Nephron progenitor cell (in vitro differentiated cells): ENCODE measurements at regions not wholly inside any gene's neighbourhood (a gene's known extent, or its start where the extent isn't known, plus 50 kb on each side); places are given as distances from the start of the nearest gene placed in this dataset.
"Not testable (repeated sequence)": the region's sequence is repeated elsewhere in the genome, so short reads cannot be mapped to it uniquely, and the experiment has no call there.

Experiments
- DNase-seq: peaks from one replicate; pipeline ENCODE4 v3.0.0; 2021
- H3K27ac Mint-ChIP-seq: 2 replicates; pipeline ENCODE4 v1.8.0; 2021; ENCODE audit warnings: mild to moderate bottlenecking, moderate library complexity, mixed read lengths
- H3K27me3 Mint-ChIP-seq: 2 replicates; pipeline ENCODE4 v1.8.0; 2021; ENCODE audit warnings: mild to moderate bottlenecking, low read depth, mixed read lengths; ENCODE audit not compliant: poor library complexity
- H3K36me3 Mint-ChIP-seq: 2 replicates; pipeline ENCODE4 v1.8.0; 2021; ENCODE audit warnings: low read depth, mixed read lengths
- H3K4me1 Mint-ChIP-seq: 2 replicates; pipeline ENCODE4 v1.8.0; 2021; ENCODE audit warnings: mixed read lengths
- H3K4me3 Mint-ChIP-seq: 2 replicates; pipeline ENCODE4 v1.8.0; 2021; ENCODE audit warnings: mild to moderate bottlenecking, moderate library complexity, mixed read lengths
- H3K9me3 Mint-ChIP-seq: 2 replicates; pipeline ENCODE4 v1.8.0; 2021; ENCODE audit warnings: mild to moderate bottlenecking, moderate library complexity, mixed read lengths
- TF ChIP-seq, protein P1 (sequence below): fragments of 200-600 bp; sonication (generic); IDR thresholded peaks from 2 replicates; pipeline ENCODE4 v1.5.0; 2021; ENCODE audit warnings: antibody characterized with exemption

DNA sequence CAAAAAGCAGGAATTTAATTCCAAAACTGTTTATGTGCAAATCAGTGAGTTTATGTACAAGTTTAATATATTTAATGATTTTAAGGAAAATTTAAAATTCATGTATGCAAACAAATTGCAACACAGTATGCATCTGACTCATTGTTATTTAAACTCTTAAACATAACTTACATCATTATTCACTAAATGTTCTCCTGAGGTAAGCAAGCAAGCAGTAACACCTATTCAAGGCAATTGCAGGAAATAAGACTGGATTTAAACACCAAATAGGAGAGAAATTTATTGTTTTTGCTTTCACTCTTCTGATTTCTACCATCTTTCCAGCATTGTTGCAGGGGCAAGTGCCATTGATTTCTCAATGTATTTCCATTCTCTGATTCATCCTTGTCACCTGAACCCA is 239.5 kb downstream of the TFAP2A start:
- H3K36me3 Mint-ChIP-seq, result peaks cover 11% of the 10 kb centered on the region
- no peak for DNase-seq
- TF ChIP-seq, protein P1, sequence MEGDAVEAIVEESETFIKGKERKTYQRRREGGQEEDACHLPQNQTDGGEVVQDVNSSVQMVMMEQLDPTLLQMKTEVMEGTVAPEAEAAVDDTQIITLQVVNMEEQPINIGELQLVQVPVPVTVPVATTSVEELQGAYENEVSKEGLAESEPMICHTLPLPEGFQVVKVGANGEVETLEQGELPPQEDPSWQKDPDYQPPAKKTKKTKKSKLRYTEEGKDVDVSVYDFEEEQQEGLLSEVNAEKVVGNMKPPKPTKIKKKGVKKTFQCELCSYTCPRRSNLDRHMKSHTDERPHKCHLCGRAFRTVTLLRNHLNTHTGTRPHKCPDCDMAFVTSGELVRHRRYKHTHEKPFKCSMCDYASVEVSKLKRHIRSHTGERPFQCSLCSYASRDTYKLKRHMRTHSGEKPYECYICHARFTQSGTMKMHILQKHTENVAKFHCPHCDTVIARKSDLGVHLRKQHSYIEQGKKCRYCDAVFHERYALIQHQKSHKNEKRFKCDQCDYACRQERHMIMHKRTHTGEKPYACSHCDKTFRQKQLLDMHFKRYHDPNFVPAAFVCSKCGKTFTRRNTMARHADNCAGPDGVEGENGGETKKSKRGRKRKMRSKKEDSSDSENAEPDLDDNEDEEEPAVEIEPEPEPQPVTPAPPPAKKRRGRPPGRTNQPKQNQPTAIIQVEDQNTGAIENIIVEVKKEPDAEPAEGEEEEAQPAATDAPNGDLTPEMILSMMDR, result no peak
- H3K27me3 Mint-ChIP-seq, result peaks cover 3% of the 10 kb centered on the region
- no peak overlapping the region for H3K27ac Mint-ChIP-seq
- no peak overlapping the region for H3K4me3 Mint-ChIP-seq
- peaks cover 18% of the 10 kb centered on the region for H3K9me3 Mint-ChIP-seq
- H3K4me1 Mint-ChIP-seq, result peaks cover 15% of the 10 kb centered on the region

- peaks cover 13% of the 10 kb centered on the region for H3K36me3 Mint-ChIP-seq
- H3K9me3 Mint-ChIP-seq, result peaks cover 21% of the 10 kb centered on the region
- peaks cover 3% of the 10 kb centered on the region for H3K27me3 Mint-ChIP-seq
- TF ChIP-seq, protein P1, result no peak
- peaks cover 15% of the 10 kb centered on the region for H3K4me1 Mint-ChIP-seq
- H3K27ac Mint-ChIP-seq, result no peak overlapping the region
- DNase-seq, result no peak
- H3K4me3 Mint-ChIP-seq, result no peak overlapping the region
Measured at GRCh38 chr6:10174761-10175160, 240.1 kb downstream of the TFAP2A start.

DNA sequence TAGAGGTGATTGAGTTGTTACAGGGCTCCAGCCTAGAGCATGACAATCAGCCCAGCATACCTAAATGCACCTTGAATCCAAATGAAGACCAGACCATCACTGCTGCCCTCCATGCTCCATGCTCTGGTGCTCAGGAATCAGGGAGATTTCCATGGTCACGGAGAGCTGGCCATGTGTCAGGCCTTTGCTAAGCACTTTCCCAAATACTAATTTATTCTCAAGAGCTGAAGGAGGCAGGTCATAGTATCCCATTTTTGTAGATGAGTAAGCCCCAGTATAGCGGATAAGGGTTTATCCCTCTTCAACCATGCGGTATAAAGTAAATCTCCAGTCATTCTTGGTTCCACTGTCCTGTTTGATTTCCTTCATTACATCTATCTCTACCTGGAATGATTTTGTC is 240.8 kb downstream of the TFAP2A start:
- no peak overlapping the region for H3K4me3 Mint-ChIP-seq
- peaks cover 15% of the 10 kb centered on the region for H3K4me1 Mint-ChIP-seq
- TF ChIP-seq, protein P1, result no peak
- H3K27me3 Mint-ChIP-seq, result peaks cover 3% of the 10 kb centered on the region
- H3K36me3 Mint-ChIP-seq, result peaks cover 13% of the 10 kb centered on the region
- no peak overlapping the region for H3K27ac Mint-ChIP-seq
- H3K9me3 Mint-ChIP-seq, result peaks cover 21% of the 10 kb centered on the region
- DNase-seq, result no peak

GRCh38 chr6:10171706-10172105 is 243.2 kb downstream of the TFAP2A start:
- not testable (repeated sequence) for H3K4me3 Mint-ChIP-seq, H3K27me3 Mint-ChIP-seq, H3K27ac Mint-ChIP-seq, DNase-seq
- H3K36me3 Mint-ChIP-seq, result peaks cover 13% of the 10 kb centered on the region
- peaks cover 21% of the 10 kb centered on the region for H3K9me3 Mint-ChIP-seq
- peaks cover 15% of the 10 kb centered on the region for H3K4me1 Mint-ChIP-seq

- H3K27ac Mint-ChIP-seq, result no peak overlapping the region
- DNase-seq, result no peak
- peaks cover 21% of the 10 kb centered on the region for H3K9me3 Mint-ChIP-seq
- H3K4me1 Mint-ChIP-seq, result peaks cover 15% of the 10 kb centered on the region
- H3K36me3 Mint-ChIP-seq, result peaks cover 13% of the 10 kb centered on the region
- TF ChIP-seq, protein P1, result no peak
- peaks cover 3% of the 10 kb centered on the region for H3K27me3 Mint-ChIP-seq
- no peak overlapping the region for H3K4me3 Mint-ChIP-seq
Measured at GRCh38 chr6:10170816-10171215, 244.1 kb downstream of the TFAP2A start.

GRCh38 chr6:10166031-10166430 is 248.8 kb downstream of the TFAP2A start:
- no peak for DNase-seq

More at GRCh38 chr6:10166031-10166430, 248.8 kb downstream of the TFAP2A start:
- peaks cover 1% of the 10 kb centered on the region for H3K4me1 Mint-ChIP-seq
- peaks cover 9% of the 10 kb centered on the region for H3K27me3 Mint-ChIP-seq
- peaks cover 14% of the 10 kb centered on the region for H3K9me3 Mint-ChIP-seq
- TF ChIP-seq, protein P1, result no peak
- H3K27ac Mint-ChIP-seq, result no peak overlapping the region
- no peak overlapping the region for H3K4me3 Mint-ChIP-seq
- peaks cover 9% of the 10 kb centered on the region for H3K36me3 Mint-ChIP-seq
